GM19438 (cell line): ENCODE measurements at regions not wholly inside any gene's neighbourhood (a gene's known extent, or its start where the extent isn't known, plus 50 kb on each side); places are given as distances from the start of the nearest gene placed in this dataset.

Source experiments
- ATAC-seq: cut with Tn5 transposase; IDR thresholded peaks from one replicate; pipeline ENCODE4 v1.9.1; 2021; ENCODE audit warnings: low read depth; ENCODE audit not compliant: unreplicated experiment

DNA sequence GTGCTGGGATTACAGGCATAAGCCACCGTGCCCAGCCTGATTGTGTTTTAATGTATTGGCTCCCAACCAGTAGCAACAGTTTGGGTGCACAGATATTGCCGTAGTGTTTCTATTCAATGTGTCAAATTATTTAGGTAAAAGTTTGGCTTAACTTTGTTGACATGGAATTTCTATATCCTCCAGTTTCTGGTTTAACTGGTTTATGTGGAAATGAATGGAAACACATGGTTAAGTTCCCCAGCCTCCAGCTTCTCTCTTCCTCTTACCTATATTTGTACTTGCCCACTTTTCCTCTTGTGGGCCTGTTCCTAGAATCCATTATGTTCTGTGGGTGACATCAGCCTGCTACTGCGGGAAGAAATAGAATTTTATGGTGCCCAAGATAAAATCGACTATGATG, 53.9 kb upstream of the ESR1 start:
- no peak for ATAC-seq

DNA sequence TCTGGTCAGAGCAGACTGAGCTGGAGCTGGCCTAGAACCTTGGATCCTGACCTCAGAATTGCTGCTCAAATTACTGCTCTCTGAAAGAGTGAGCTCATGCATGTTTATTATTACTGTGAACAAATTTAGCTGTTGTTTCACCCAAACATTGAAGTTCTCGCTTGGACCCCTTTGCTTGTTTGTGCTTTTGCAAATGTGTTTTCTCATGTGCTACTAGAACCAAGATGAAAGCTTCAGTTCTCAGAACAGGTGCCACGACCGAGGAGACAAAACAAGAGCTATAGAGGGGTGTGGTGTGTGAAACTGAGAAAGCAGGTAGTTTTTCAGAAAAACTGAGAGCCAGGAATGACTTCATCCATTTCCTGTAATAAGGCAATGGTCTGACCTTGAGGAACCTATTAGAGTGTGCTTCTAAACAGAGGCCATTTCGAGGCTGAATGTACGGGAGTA, 50.0 kb upstream of the ESR1 start:
- peak; percentile 98 for ATAC-seq
